ENCODE measurements at regions not wholly inside any gene's neighbourhood (a gene's known extent, or its start where the extent isn't known, plus 50 kb on each side); places are given as distances from the start of the nearest gene placed in this dataset.

- H3K4me3 Mint-ChIP-seq (ENCODE audit: low read depth, unreplicated experiment), result no peak overlapping the region
- H3K36me3 Mint-ChIP-seq (ENCODE audit: insufficient read depth, unreplicated experiment), result no peaks in the 10 kb centered on the region
- TF ChIP-seq CTCF (IDR thresholded peaks at IDR 0.05; ENCODE audit: unreplicated experiment), result no peak
- H3K27ac Mint-ChIP-seq (ENCODE audit: unreplicated experiment), result no peak overlapping the region
- no TSS peak for BruUV-seq (replicated peaks)
- intact Hi-C loops (cut with micrococcal nuclease; ENCODE audit: unreplicated experiment), result no loop called here
- no peaks in the 10 kb centered on the region for H3K27me3 Mint-ChIP-seq (ENCODE audit: unreplicated experiment)
- no peak for DNase-seq
- peaks cover 3% of the 10 kb centered on the region for H3K9me3 Mint-ChIP-seq (ENCODE audit: low read depth, unreplicated experiment)
- CTCF ChIA-PET, result no interaction called here
- no peaks in the 10 kb centered on the region for H3K4me1 Mint-ChIP-seq (ENCODE audit: low read depth, unreplicated experiment)
Measured at GRCh38 chr4:116223040-116223732, 862.2 kb downstream of the TRAM1L1 start.

- Mint-ChIP-seq H3K27ac (ENCODE audit: unreplicated experiment) (no peak overlapping the region), H3K36me3 (ENCODE audit: insufficient read depth, unreplicated experiment) (no peaks in the 10 kb centered on the region), H3K4me3 (ENCODE audit: low read depth, unreplicated experiment) (no peak overlapping the region), H3K27me3 (ENCODE audit: unreplicated experiment) (no peaks in the 10 kb centered on the region), H3K9me3 (ENCODE audit: low read depth, unreplicated experiment) (no peaks in the 10 kb centered on the region), H3K4me1 (ENCODE audit: low read depth, unreplicated experiment) (no peaks in the 10 kb centered on the region)
- CTCF ChIA-PET, result no interaction called here
- no peak for DNase-seq
- no TSS peak for BruUV-seq (replicated peaks)
- intact Hi-C loops (cut with micrococcal nuclease; ENCODE audit: unreplicated experiment), result no loop called here
- TF ChIP-seq CTCF (IDR thresholded peaks at IDR 0.05; ENCODE audit: unreplicated experiment), result no peak
Measured at GRCh38 chr4:116217781-116218180, 867.6 kb downstream of the TRAM1L1 start.

- Mint-ChIP-seq H3K4me3 (ENCODE audit: low read depth, unreplicated experiment) (no peak overlapping the region), H3K27ac (ENCODE audit: unreplicated experiment) (no peak overlapping the region), H3K36me3 (ENCODE audit: insufficient read depth, unreplicated experiment) (no peaks in the 10 kb centered on the region), H3K4me1 (ENCODE audit: low read depth, unreplicated experiment) (no peaks in the 10 kb centered on the region), H3K9me3 (ENCODE audit: low read depth, unreplicated experiment) (no peaks in the 10 kb centered on the region), H3K27me3 (ENCODE audit: unreplicated experiment) (no peaks in the 10 kb centered on the region)
- DNase-seq, result no peak
- no TSS peak for BruUV-seq (replicated peaks)
- CTCF ChIA-PET, result no interaction called here
- intact Hi-C loops (cut with micrococcal nuclease; ENCODE audit: unreplicated experiment), result no loop called here
- no peak for TF ChIP-seq CTCF (IDR thresholded peaks at IDR 0.05; ENCODE audit: unreplicated experiment)
Measured at GRCh38 chr4:116215622-116216021, 869.8 kb downstream of the TRAM1L1 start.

GRCh38 chr4:116202524-116202923, 882.9 kb downstream of the TRAM1L1 start:
- H3K27me3 Mint-ChIP-seq (ENCODE audit: unreplicated experiment), result no peaks in the 10 kb centered on the region
- intact Hi-C loops (cut with micrococcal nuclease; ENCODE audit: unreplicated experiment), result no loop called here
- no peak overlapping the region for H3K4me3 Mint-ChIP-seq (ENCODE audit: low read depth, unreplicated experiment)
- TF ChIP-seq CTCF (IDR thresholded peaks at IDR 0.05; ENCODE audit: unreplicated experiment), result no peak
- no peaks in the 10 kb centered on the region for H3K36me3 Mint-ChIP-seq (ENCODE audit: insufficient read depth, unreplicated experiment)
- no peak overlapping the region for H3K27ac Mint-ChIP-seq (ENCODE audit: unreplicated experiment)
- H3K4me1 Mint-ChIP-seq (ENCODE audit: low read depth, unreplicated experiment), result no peaks in the 10 kb centered on the region
- no TSS peak for BruUV-seq (replicated peaks)
- no peak for DNase-seq
- H3K9me3 Mint-ChIP-seq (ENCODE audit: low read depth, unreplicated experiment), result peaks cover 2% of the 10 kb centered on the region
- CTCF ChIA-PET, result no interaction called here
